T-helper 2 cell treated with Interferon-gamma antibody and Interleukin-4, amounts not matched to agents 100 ng/mL and 5 ng/mL, for 36 hours (primary cell): ENCODE measurements at regions not wholly inside any gene's neighbourhood (a gene's known extent, or its start where the extent isn't known, plus 50 kb on each side); places are given as distances from the start of the nearest gene placed in this dataset.
"Not testable (repeated sequence)": the region's sequence is repeated elsewhere in the genome, so short reads cannot be mapped to it uniquely, and the experiment has no call there.

Source experiments
- intact Hi-C: fragments of 100-400 bp; cut with micrococcal nuclease; formaldehyde crosslinking; loops from one replicate; pipeline ENCODE4 v1.15.1; 2023

GRCh38 chr3:10736444-10736843, 79.6 kb upstream of the SLC6A11 start:
- intact Hi-C loops: not testable (repeated sequence)

GRCh38 chr3:10737785-10738184, 78.2 kb upstream of the SLC6A11 start:
- intact Hi-C loops: no loop called here

GRCh38 chr3:10738688-10739372, 77.2 kb upstream of the SLC6A11 start:
- intact Hi-C loops: loop anchor here (1.0 kb wide), 1 partner anchor 395 kb away; no protein-coding TSS in a partner anchor

GRCh38 chr3:10740954-10741353, 75.1 kb upstream of the SLC6A11 start:
- intact Hi-C loops: no loop called here

- intact Hi-C loops: no loop called here
Measured at GRCh38 chr3:10741891-10742671, 73.9 kb upstream of the SLC6A11 start.

- intact Hi-C loops: no loop called here
Measured at GRCh38 chr3:10743366-10744097, 72.5 kb upstream of the SLC6A11 start.

- intact Hi-C loops: no loop called here
Measured at GRCh38 chr3:10744098-10744465, 71.9 kb upstream of the SLC6A11 start.

GRCh38 chr3:10745392-10745791, 70.6 kb upstream of the SLC6A11 start:
- intact Hi-C loops: no loop called here

- intact Hi-C loops: no loop called here
Measured at GRCh38 chr3:10746001-10746400, 70.0 kb upstream of the SLC6A11 start.

GRCh38 chr3:10746684-10747083, 69.3 kb upstream of the SLC6A11 start:
- intact Hi-C loops: no loop called here

GRCh38 chr3:10747341-10747740, 68.7 kb upstream of the SLC6A11 start:
- intact Hi-C loops: no loop called here

- intact Hi-C loops: no loop called here
Measured at GRCh38 chr3:10748040-10748439, 68.0 kb upstream of the SLC6A11 start.

GRCh38 chr3:10753964-10754363, 62.1 kb upstream of the SLC6A11 start:
- intact Hi-C loops: no loop called here

- intact Hi-C loops: loop anchor here (5.0 kb wide), 2 partner anchors 126 to 301 kb away; no protein-coding TSS in a partner anchor
Measured at GRCh38 chr3:10756546-10756945, 59.5 kb upstream of the SLC6A11 start.

- intact Hi-C loops: loop anchor here (5.0 kb wide), 2 partner anchors 125 to 300 kb away; no protein-coding TSS in a partner anchor
Measured at GRCh38 chr3:10757021-10757820, 58.8 kb upstream of the SLC6A11 start.

GRCh38 chr3:10757821-10758130, 58.3 kb upstream of the SLC6A11 start:
- intact Hi-C loops: loop anchor here (5.0 kb wide), 2 partner anchors 125 to 300 kb away; no protein-coding TSS in a partner anchor

- intact Hi-C loops: loop anchor here (5.0 kb wide), 2 partner anchors 124 to 299 kb away; no protein-coding TSS in a partner anchor
Measured at GRCh38 chr3:10758304-10759037, 57.6 kb upstream of the SLC6A11 start.

GRCh38 chr3:10759495-10759894, 56.5 kb upstream of the SLC6A11 start:
- intact Hi-C loops: loop anchor here (5.0 kb wide), 2 partner anchors 123 to 298 kb away; no protein-coding TSS in a partner anchor

GRCh38 chr3:10760199-10760598, 55.8 kb upstream of the SLC6A11 start:
- intact Hi-C loops: no loop called here

GRCh38 chr3:10761583-10761982, 54.4 kb upstream of the SLC6A11 start:
- intact Hi-C loops: no loop called here
